ENCODE measurements at regions not wholly inside any gene's neighbourhood (a gene's known extent, or its start where the extent isn't known, plus 50 kb on each side); places are given as distances from the start of the nearest gene placed in this dataset.

DNA sequence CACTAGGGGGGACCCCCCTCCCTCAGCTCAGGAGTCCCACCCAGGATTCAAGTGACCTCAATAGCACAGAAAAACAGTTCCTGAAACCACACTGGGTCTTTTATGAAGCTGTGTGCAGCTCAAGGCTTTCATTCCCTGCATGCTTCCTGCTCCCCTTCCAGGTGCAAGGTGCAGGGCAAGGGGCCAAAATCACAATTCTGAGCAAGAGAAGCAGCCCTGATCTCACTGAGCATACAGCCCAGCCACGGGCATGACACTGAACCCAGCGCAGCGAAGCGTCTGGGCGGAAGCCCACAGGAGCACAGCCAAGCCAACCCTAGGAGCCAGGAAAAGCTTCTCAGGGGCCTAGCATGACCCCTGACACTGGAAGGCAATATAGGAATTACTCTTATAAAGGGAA lies 62.9 kb downstream of the IRX2 start:
- Histone ChIP-seq H3K27ac (ENCODE audit: low read length) (no peak overlapping the region), H4K20me1 (ENCODE audit: insufficient read depth, low read length) (no peaks in the 10 kb centered on the region), H3K4me2 (ENCODE audit: low read length) (no peak overlapping the region), H3K9me3 (ENCODE audit: insufficient read depth, low read length) (no peaks in the 10 kb centered on the region), H3K4me1 (ENCODE audit: low read length) (no peaks in the 10 kb centered on the region), H3K36me3 (replicated peaks; ENCODE audit: low read depth, low read length) (no peaks in the 10 kb centered on the region), H3K9ac (ENCODE audit: low read length) (no peak overlapping the region), H2AFZ (ENCODE audit: low read depth, low read length) (no peak overlapping the region), H3K4me3 (ENCODE audit: low read length) (no peak overlapping the region), H3K79me2 (ENCODE audit: low read length) (no peaks in the 10 kb centered on the region), H3K27me3 (ENCODE audit: low read depth, low read length) (no peaks in the 10 kb centered on the region)
- no peak for TF ChIP-seq EZH2phosphoT487 (IDR thresholded peaks at IDR 0.05; ENCODE audit: low read depth)
- TF ChIP-seq, protein P1, sequence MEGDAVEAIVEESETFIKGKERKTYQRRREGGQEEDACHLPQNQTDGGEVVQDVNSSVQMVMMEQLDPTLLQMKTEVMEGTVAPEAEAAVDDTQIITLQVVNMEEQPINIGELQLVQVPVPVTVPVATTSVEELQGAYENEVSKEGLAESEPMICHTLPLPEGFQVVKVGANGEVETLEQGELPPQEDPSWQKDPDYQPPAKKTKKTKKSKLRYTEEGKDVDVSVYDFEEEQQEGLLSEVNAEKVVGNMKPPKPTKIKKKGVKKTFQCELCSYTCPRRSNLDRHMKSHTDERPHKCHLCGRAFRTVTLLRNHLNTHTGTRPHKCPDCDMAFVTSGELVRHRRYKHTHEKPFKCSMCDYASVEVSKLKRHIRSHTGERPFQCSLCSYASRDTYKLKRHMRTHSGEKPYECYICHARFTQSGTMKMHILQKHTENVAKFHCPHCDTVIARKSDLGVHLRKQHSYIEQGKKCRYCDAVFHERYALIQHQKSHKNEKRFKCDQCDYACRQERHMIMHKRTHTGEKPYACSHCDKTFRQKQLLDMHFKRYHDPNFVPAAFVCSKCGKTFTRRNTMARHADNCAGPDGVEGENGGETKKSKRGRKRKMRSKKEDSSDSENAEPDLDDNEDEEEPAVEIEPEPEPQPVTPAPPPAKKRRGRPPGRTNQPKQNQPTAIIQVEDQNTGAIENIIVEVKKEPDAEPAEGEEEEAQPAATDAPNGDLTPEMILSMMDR (IDR thresholded peaks at IDR 0.05; ENCODE audit: low read depth, low read length), result no peak

DNA sequence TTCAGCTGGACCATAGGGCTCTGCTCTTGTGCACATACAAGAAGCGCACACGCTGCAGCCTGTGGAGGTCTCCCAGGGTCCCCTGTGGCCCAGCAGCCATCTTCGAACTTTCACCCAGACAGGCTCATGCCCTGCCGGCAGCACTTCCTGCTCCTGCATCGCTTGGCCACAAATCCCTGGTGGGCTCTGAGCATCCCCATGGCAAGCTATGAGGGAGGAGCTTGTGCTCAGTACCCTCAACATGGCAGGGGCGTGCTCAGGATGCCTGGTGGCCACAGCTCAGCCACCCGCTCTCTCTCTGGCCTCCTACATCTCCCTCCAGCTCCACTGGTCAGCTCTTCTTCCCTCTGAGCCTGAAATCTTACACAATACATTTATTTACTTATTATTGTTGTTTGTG lies 63.7 kb downstream of the IRX2 start:
- TF ChIP-seq EZH2phosphoT487 (IDR thresholded peaks at IDR 0.05; ENCODE audit: low read depth), result no peak
- TF ChIP-seq, protein P1 (IDR thresholded peaks at IDR 0.05; ENCODE audit: low read depth, low read length), result no peak
- no peak overlapping the region for H3K9ac ChIP-seq (ENCODE audit: low read length)
- H3K9me3 ChIP-seq (ENCODE audit: insufficient read depth, low read length), result no peaks in the 10 kb centered on the region
- no peak overlapping the region for H3K27ac ChIP-seq (ENCODE audit: low read length)
- H3K36me3 ChIP-seq (replicated peaks; ENCODE audit: low read depth, low read length), result no peaks in the 10 kb centered on the region
- H3K4me3 ChIP-seq (ENCODE audit: low read length), result no peak overlapping the region
- no peaks in the 10 kb centered on the region for H3K4me1 ChIP-seq (ENCODE audit: low read length)
- H3K79me2 ChIP-seq (ENCODE audit: low read length), result no peaks in the 10 kb centered on the region
- no peak overlapping the region for H2AFZ ChIP-seq (ENCODE audit: low read depth, low read length)
- H4K20me1 ChIP-seq (ENCODE audit: insufficient read depth, low read length), result no peaks in the 10 kb centered on the region
- no peaks in the 10 kb centered on the region for H3K27me3 ChIP-seq (ENCODE audit: low read depth, low read length)
- H3K4me2 ChIP-seq (ENCODE audit: low read length), result no peak overlapping the region

DNA sequence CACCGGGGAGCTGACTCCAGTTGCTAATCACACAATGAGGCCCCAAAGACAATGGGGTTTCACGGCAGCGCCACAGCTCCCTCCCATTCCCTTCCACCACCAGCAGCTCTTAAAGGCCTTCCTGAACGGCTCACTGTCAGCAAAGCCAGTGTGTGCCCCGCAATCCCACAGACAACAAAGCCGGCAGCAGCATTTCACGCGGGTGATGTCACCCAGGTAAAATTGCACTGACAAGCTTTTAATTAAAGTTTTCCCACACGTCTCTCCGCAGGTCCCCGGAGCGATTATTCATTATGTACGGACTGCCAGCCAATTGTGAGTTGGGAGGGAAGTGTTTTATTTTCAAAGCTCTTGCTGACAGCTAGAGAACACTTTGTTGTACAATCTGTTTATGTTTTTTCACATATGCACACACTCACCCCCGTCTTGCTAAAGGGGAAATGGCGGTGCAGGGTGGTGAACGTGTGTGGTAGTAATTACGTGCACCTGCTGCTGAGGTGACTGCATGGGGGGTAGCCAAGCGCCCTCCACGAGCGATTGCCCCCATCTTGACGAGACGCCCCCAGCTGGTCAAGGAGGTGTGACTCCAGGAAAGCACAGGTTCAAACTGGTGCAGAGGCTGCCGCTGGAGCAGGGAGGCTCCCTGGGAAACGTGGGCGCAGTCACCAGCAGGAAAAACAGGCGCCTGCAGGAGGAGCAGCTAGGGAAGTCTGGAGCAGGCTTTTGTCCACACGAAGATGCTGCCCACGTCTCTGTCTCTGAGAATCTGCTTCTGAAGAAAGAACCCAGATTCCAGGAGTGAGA lies 65.0 kb downstream of the IRX2 start:
- H3K9ac ChIP-seq (ENCODE audit: low read length), result no peak overlapping the region
- H4K20me1 ChIP-seq (ENCODE audit: insufficient read depth, low read length), result no peaks in the 10 kb centered on the region
- no peaks in the 10 kb centered on the region for H3K4me1 ChIP-seq (ENCODE audit: low read length)
- no peaks in the 10 kb centered on the region for H3K9me3 ChIP-seq (ENCODE audit: insufficient read depth, low read length)
- H2AFZ ChIP-seq (ENCODE audit: low read depth, low read length), result no peak overlapping the region
- no peak overlapping the region for H3K27ac ChIP-seq (ENCODE audit: low read length)
- H3K4me2 ChIP-seq (ENCODE audit: low read length), result no peak overlapping the region
- H3K4me3 ChIP-seq (ENCODE audit: low read length), result no peak overlapping the region
- TF ChIP-seq, protein P1 (IDR thresholded peaks at IDR 0.05; ENCODE audit: low read depth, low read length), result no peak
- no peak for TF ChIP-seq EZH2phosphoT487 (IDR thresholded peaks at IDR 0.05; ENCODE audit: low read depth)
- no peaks in the 10 kb centered on the region for H3K27me3 ChIP-seq (ENCODE audit: low read depth, low read length)
- H3K36me3 ChIP-seq (replicated peaks; ENCODE audit: low read depth, low read length), result no peaks in the 10 kb centered on the region
- H3K79me2 ChIP-seq (ENCODE audit: low read length), result no peaks in the 10 kb centered on the region

DNA sequence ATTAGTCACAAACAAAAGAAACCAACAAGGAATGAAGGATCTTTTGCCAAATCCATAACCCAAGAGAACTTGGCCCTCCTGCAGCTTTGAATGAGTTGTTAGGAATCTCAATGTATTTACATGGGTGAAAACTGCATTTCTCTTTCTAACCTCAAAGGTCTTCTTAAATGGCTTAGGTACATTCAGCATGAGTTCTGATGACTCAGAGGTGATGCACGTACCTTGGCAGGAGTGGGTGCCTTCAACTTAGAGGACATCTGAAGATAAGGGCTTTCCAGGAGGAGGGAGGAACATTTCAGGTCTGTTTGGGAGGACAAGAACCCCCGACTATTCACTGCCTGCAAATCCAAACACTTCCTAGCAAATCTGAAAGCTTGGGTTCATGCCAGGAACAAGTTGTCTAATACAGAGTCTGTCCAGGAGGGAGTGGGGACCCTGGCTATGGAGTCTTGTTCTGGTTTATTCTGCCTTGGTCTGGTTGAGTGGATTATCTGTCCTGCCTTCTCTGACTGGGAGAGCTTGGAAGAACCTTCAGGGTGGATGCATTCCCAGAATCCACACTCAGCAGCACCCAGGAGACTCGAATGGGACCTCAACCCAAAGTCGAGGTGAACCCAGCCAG lies 65.7 kb downstream of the IRX2 start:
- Histone ChIP-seq H3K79me2 (ENCODE audit: low read length) (no peaks in the 10 kb centered on the region), H3K9ac (ENCODE audit: low read length) (no peak overlapping the region), H3K4me3 (ENCODE audit: low read length) (no peak overlapping the region), H2AFZ (ENCODE audit: low read depth, low read length) (no peak overlapping the region), H3K4me1 (ENCODE audit: low read length) (no peaks in the 10 kb centered on the region), H3K36me3 (replicated peaks; ENCODE audit: low read depth, low read length) (no peaks in the 10 kb centered on the region), H3K9me3 (ENCODE audit: insufficient read depth, low read length) (no peaks in the 10 kb centered on the region), H3K27me3 (ENCODE audit: low read depth, low read length) (no peaks in the 10 kb centered on the region), H3K4me2 (ENCODE audit: low read length) (no peak overlapping the region), H4K20me1 (ENCODE audit: insufficient read depth, low read length) (no peaks in the 10 kb centered on the region), H3K27ac (ENCODE audit: low read length) (no peak overlapping the region)
- TF ChIP-seq, protein P1 (IDR thresholded peaks at IDR 0.05; ENCODE audit: low read depth, low read length), result no peak
- TF ChIP-seq EZH2phosphoT487 (IDR thresholded peaks at IDR 0.05; ENCODE audit: low read depth), result no peak

Data from OCI-LY3 (cell line).